Neuronal stem cell (in vitro differentiated cells): ENCODE measurements at regions not wholly inside any gene's neighbourhood (a gene's known extent, or its start where the extent isn't known, plus 50 kb on each side); places are given as distances from the start of the nearest gene placed in this dataset.

Experiments
- DNase-seq: peaks from one replicate; pipeline ENCODE4 v3.0.0-alpha.2; 2013; ENCODE audit warnings: low spot score
- H2AFZ ChIP-seq: one replicate; pipeline ENCODE4 v1.6.1; 2013; ENCODE audit warnings: mild to moderate bottlenecking, low read length, inconsistent platforms
- H2AK5ac ChIP-seq: 2 replicates; pipeline ENCODE4 v1.6.1; 2013; ENCODE audit warnings: low read depth, mild to moderate bottlenecking, inconsistent platforms, low read length, moderate library complexity, mixed read lengths
- H2BK120ac ChIP-seq: 2 replicates; pipeline ENCODE4 v1.6.1; 2013; ENCODE audit warnings: low read depth, mild to moderate bottlenecking, inconsistent platforms, low read length, moderate library complexity, mixed read lengths
- H2BK12ac ChIP-seq: one replicate; pipeline ENCODE4 v1.6.1; 2013; ENCODE audit warnings: low read length, inconsistent platforms
- H2BK15ac ChIP-seq: 2 replicates; pipeline ENCODE4 v1.6.1; 2013; ENCODE audit warnings: mild to moderate bottlenecking, low read length, inconsistent platforms, mixed read lengths
- H2BK5ac ChIP-seq: one replicate; pipeline ENCODE4 v1.6.1; 2013; ENCODE audit warnings: inconsistent platforms, mild to moderate bottlenecking, low read length, moderate library complexity
- H3K14ac ChIP-seq: one replicate; pipeline ENCODE4 v1.6.1; 2013; ENCODE audit warnings: low read length, inconsistent platforms
- H3K18ac ChIP-seq: 2 replicates; pipeline ENCODE4 v1.6.1; 2013; ENCODE audit warnings: low read length, inconsistent platforms
- H3K23ac ChIP-seq: 2 replicates; pipeline ENCODE4 v1.6.1; 2013; ENCODE audit warnings: low read depth, mild to moderate bottlenecking, mixed read lengths, low read length, inconsistent platforms; ENCODE audit not compliant: poor library complexity
- H3K27ac ChIP-seq: replicated peaks from 3 replicates; pipeline ENCODE4 v1.5.1; 2013; ENCODE audit warnings: low read length, inconsistent platforms
- H3K27me3 ChIP-seq, 3 experiments: 2 replicates each; pipeline ENCODE4 v1.6.1; 2013; ENCODE audit warnings: low read length in 3 of 3, mild to moderate bottlenecking in 2 of 3, inconsistent platforms in 1 of 3, low read depth in 1 of 3, mixed read lengths in 1 of 3, moderate library complexity in 1 of 3; ENCODE audit not compliant: control insufficient read depth in 3 of 3, insufficient read depth in 3 of 3
- H3K36me3 ChIP-seq, 2 donors: replicated peaks in 1 of 2; 2 replicates each; pipeline ENCODE4 v1.6.1; 2013; ENCODE audit warnings: low read length in 2 of 2; ENCODE audit not compliant: control insufficient read depth in 2 of 2, insufficient read depth in 2 of 2
- H3K4ac ChIP-seq: 2 replicates; pipeline ENCODE4 v1.6.1; 2013; ENCODE audit warnings: inconsistent platforms, mild to moderate bottlenecking, low read length, moderate library complexity
- H3K4me1 ChIP-seq, 2 donors: 1 replicate in 1 of 2; 2 replicates in 1 of 2; pipeline ENCODE4 v1.6.1; 2013; ENCODE audit warnings: low read length in 2 of 2, low read depth in 1 of 2; ENCODE audit not compliant: control insufficient read depth in 2 of 2, insufficient read depth in 1 of 2
- H3K4me2 ChIP-seq: one replicate; pipeline ENCODE4 v1.6.1; 2013; ENCODE audit warnings: mild to moderate bottlenecking, low read length, inconsistent platforms; ENCODE audit not compliant: insufficient read depth, poor library complexity, severe bottlenecking
- H3K4me3 ChIP-seq, 2 donors: 2 replicates each; pipeline ENCODE4 v1.5.1; 2013; ENCODE audit warnings: low read length in 2 of 2, mild to moderate bottlenecking in 2 of 2, inconsistent platforms in 1 of 2, moderate library complexity in 1 of 2
- H3K79me1 ChIP-seq: one replicate; pipeline ENCODE4 v1.6.1; 2013; ENCODE audit warnings: low read depth, mild to moderate bottlenecking, inconsistent platforms, low read length, moderate library complexity
- H3K9ac ChIP-seq: one replicate; pipeline ENCODE4 v1.6.1; 2013; ENCODE audit warnings: mild to moderate bottlenecking, low read depth, low read length, inconsistent platforms; ENCODE audit not compliant: poor library complexity
- H3K9me3 ChIP-seq, 2 donors: replicated peaks in 1 of 2; 2 replicates each; pipeline versions ENCODE3 to v1.6.1; 2013; ENCODE audit warnings: low read length in 2 of 2, mild to moderate bottlenecking in 2 of 2, inconsistent platforms in 1 of 2, low read depth in 1 of 2, mixed read lengths in 1 of 2, moderate library complexity in 1 of 2; ENCODE audit not compliant: control insufficient read depth in 2 of 2, insufficient read depth in 1 of 2
- H4K8ac ChIP-seq: one replicate; pipeline ENCODE4 v1.6.1; 2013; ENCODE audit warnings: low read depth, mild to moderate bottlenecking, inconsistent platforms, low read length, moderate library complexity
- H4K91ac ChIP-seq: one replicate; pipeline ENCODE4 v1.6.1; 2013; ENCODE audit warnings: low read length, low read depth, mild to moderate bottlenecking, inconsistent platforms; ENCODE audit not compliant: poor library complexity
- WGBS, 2 donors: extraction: QIAGEN DNeasy Blood & Tissue Kit; methylation state at CpG; one replicate each; pipeline ENCODE4 v1.1.7; 2013; ENCODE audit warnings: missing lambda C conversion rate in 2 of 2, mixed read lengths in 1 of 2; ENCODE audit not compliant: insufficient read length in 2 of 2, insufficient replicate concordance in 1 of 2; ENCODE audit errors: extremely low coverage in 2 of 2; 5-methylcytosine and 5-hydroxymethylcytosine counted together

GRCh38 chr4:176425035-176425434 is 105.3 kb downstream of the SPCS3 start:
- Histone ChIP-seq H2BK120ac (no peak overlapping the region), H3K18ac (no peak overlapping the region), H3K4me2 (no peak overlapping the region), H2AK5ac (no peak overlapping the region), H4K91ac (no peak overlapping the region), H2BK15ac (no peak overlapping the region), H2AFZ (no peak overlapping the region), H3K14ac (no peak overlapping the region), H3K4ac (no peak overlapping the region), H4K8ac (no peak overlapping the region), H3K27ac (no peak overlapping the region), H3K36me3 (no peaks in the 10 kb centered on the region), H3K23ac (no peak overlapping the region), H3K4me3 (no peak overlapping the region), H3K9me3 (no peaks in the 10 kb centered on the region), H3K79me1 (no peaks in the 10 kb centered on the region), H3K27me3 (no peaks in the 10 kb centered on the region), H2BK5ac (no peak overlapping the region), H3K4me1 (peaks cover 3 to 9% of the 10 kb centered on the region in 2 donors), H2BK12ac (no peak overlapping the region), H3K9ac (no peak overlapping the region)
- no CpG with 5 or more reads among the region's 2 CpGs for WGBS, 2 donors
- no peak for DNase-seq

GRCh38 chr4:176432811-176433540 is 113.2 kb downstream of the SPCS3 start:
- Histone ChIP-seq H3K4me2 (no peak overlapping the region), H3K23ac (no peak overlapping the region), H3K4me3 (no peak overlapping the region), H3K4me1 (no peaks in the 10 kb centered on the region), H2AK5ac (no peak overlapping the region), H2BK5ac (no peak overlapping the region), H3K9ac (no peak overlapping the region), H3K27me3 (no peaks in the 10 kb centered on the region), H2BK15ac (no peak overlapping the region), H3K14ac (no peak overlapping the region), H3K36me3 (no peaks in the 10 kb centered on the region), H2AFZ (no peak overlapping the region), H4K8ac (no peak overlapping the region), H3K4ac (no peak overlapping the region), H2BK12ac (no peak overlapping the region), H3K79me1 (no peaks in the 10 kb centered on the region), H2BK120ac (no peak overlapping the region), H3K27ac (no peak overlapping the region), H3K9me3 (no peaks in the 10 kb centered on the region), H4K91ac (no peak overlapping the region), H3K18ac (no peak overlapping the region)
- DNase-seq, result no peak
- 20% methylated on average over 1 of the region's 6 CpGs; no CpG with 5 or more reads in 1 of the 2 donors for WGBS, 2 donors

GRCh38 chr4:176433983-176434382 is 114.2 kb downstream of the SPCS3 start:
- WGBS, 2 donors, result no CpG with 5 or more reads among the region's 3 CpGs
- H3K36me3 ChIP-seq, result no peaks in the 10 kb centered on the region
- no peak overlapping the region for H2BK15ac ChIP-seq
- no peak overlapping the region for H3K4ac ChIP-seq
- H3K27me3 ChIP-seq, result no peaks in the 10 kb centered on the region
- H3K4me2 ChIP-seq, result no peak overlapping the region
- no peak overlapping the region for H3K14ac ChIP-seq
- no peak overlapping the region for H3K23ac ChIP-seq
- H4K8ac ChIP-seq, result no peak overlapping the region
- H4K91ac ChIP-seq, result no peak overlapping the region
- no peak overlapping the region for H3K9ac ChIP-seq
- no peak overlapping the region for H2BK5ac ChIP-seq
- no peak overlapping the region for H3K18ac ChIP-seq
- no peaks in the 10 kb centered on the region for H3K9me3 ChIP-seq
- DNase-seq, result no peak
- no peaks in the 10 kb centered on the region for H3K79me1 ChIP-seq
- H3K27ac ChIP-seq, result no peak overlapping the region
- H3K4me1 ChIP-seq, result no peaks in the 10 kb centered on the region
- no peak overlapping the region for H3K4me3 ChIP-seq
- H2BK12ac ChIP-seq, result no peak overlapping the region
- no peak overlapping the region for H2AFZ ChIP-seq
- H2AK5ac ChIP-seq, result no peak overlapping the region
- H2BK120ac ChIP-seq, result no peak overlapping the region

- no peak overlapping the region for H2BK15ac ChIP-seq
- no peaks in the 10 kb centered on the region for H3K36me3 ChIP-seq
- H3K14ac ChIP-seq, result no peak overlapping the region
- H3K27ac ChIP-seq, result no peak overlapping the region
- no peak overlapping the region for H3K18ac ChIP-seq
- H4K8ac ChIP-seq, result no peak overlapping the region
- no peaks in the 10 kb centered on the region for H3K9me3 ChIP-seq
- DNase-seq, result no peak
- H2BK12ac ChIP-seq, result no peak overlapping the region
- no peak overlapping the region for H3K9ac ChIP-seq
- H3K23ac ChIP-seq, result no peak overlapping the region
- H3K27me3 ChIP-seq, result no peaks in the 10 kb centered on the region
- H3K4me2 ChIP-seq, result no peak overlapping the region
- no peak overlapping the region for H4K91ac ChIP-seq
- no peak overlapping the region for H3K4ac ChIP-seq
- no peaks in the 10 kb centered on the region for H3K79me1 ChIP-seq
- H2BK5ac ChIP-seq, result no peak overlapping the region
- H3K4me3 ChIP-seq, result no peak overlapping the region
- H2BK120ac ChIP-seq, result no peak overlapping the region
- H2AFZ ChIP-seq, result no peak overlapping the region
- no peak overlapping the region for H2AK5ac ChIP-seq
- no CpG with 5 or more reads among the region's 1 CpG for WGBS, 2 donors
- no peaks in the 10 kb centered on the region for H3K4me1 ChIP-seq
Observed at GRCh38 chr4:176435901-176436292, 116.1 kb downstream of the SPCS3 start.
